HG02571 (cell line): ENCODE measurements at regions not wholly inside any gene's neighbourhood (a gene's known extent, or its start where the extent isn't known, plus 50 kb on each side); places are given as distances from the start of the nearest gene placed in this dataset.

Source experiments
- ATAC-seq: cut with Tn5 transposase; IDR thresholded peaks from one replicate; pipeline ENCODE4 v1.9.1; 2021; ENCODE audit warnings: mild to moderate bottlenecking, moderate library complexity; ENCODE audit not compliant: unreplicated experiment

DNA sequence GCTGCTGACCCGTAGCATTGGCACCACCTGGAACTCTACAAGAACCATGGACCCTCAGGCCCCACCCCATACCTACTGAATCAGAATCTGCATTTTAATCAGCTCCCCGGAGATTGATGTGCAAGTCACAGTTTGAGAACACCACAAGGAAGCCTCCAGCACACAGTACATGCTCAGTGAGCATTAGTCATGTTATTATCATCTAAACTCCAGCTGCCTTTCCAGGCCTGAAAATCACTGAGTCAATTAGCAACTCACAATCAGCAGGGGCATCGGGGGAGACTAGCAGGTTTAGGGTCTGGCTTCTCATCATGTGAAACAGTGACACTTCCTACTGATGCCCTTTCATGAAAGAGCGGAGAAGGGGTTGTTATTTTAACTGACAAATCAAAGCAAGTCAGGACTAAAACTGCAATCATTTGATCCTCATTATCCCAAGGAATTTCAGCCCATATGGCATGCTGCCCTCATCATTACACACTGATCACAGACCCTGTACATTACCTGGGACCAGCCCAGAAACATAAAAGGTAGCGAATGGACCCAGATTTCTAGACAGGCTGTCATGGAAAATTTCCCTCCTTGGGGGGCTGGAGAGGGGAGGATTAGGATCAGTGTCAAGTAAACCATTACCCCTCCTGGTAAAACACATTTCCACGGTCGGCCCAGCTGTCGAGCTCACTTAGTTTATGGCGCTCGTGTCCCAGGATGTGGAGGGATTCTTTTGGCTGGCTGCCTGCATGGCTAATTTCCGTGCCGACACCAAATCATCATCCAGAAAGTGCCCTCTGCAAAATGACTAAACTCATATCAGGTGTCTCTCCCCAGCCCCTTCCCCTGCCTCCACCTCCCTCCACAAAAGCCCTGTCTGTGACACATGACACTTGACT, 122.8 kb downstream of the PRLHR start:
- no peak for ATAC-seq

DNA sequence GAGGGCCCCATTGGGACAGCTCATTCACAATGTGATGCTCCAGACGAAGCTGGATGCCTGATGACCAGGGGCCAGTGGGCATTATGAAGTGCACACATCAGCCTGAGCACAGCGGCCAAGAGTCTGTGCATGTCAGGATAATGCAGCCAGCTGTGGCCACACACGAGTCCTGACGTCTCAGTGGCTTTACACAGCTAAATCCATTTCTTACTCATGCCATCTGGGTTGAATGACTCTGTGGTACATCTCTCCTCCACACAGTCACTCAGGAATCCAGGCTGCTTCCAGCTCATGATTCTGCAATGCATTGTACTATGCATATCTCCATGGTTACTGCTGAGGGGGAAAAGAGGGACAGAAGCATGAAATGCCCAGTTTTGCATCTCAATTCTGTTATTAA, 123.6 kb downstream of the PRLHR start:
- ATAC-seq: no peak

DNA sequence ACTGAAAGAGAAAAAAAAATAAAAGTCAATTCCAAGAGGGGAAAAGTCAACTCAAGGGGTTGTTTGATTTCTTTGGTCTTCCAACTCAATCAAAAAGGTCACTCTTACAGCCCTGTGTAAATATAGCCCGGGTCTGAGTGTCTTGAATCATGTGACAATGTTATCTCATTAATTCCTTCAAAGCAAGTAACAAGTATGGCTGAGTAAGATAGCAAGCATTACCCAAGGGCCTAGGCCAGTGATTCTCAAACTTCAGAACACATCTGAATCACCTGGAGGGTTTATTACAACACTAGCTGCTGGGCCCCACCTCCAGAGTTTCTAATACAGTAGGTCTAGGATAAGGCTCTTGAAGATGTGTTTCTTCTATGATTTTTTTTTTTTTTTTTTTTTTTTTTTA, 125.0 kb downstream of the PRLHR start:
- no peak for ATAC-seq

DNA sequence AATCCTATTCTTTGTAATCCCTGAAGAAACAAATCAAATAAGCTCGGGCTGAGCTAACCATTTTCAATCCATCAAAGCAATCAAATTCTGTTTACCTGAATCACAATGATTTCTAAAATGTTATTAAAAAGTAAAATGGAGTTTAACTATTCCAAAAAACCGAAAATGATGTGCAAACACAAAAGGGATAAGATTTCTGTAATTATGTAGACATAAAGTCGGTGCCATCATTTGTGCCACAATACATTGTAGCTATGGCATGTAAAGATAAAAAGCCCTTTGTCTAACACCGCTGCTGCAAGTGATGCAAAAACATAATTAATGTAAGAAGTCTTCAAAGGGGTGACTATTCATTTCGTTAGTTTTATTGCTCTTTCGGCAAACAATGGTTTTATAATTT, 125.1 kb upstream of the FAM204A start:
- ATAC-seq: no peak

DNA sequence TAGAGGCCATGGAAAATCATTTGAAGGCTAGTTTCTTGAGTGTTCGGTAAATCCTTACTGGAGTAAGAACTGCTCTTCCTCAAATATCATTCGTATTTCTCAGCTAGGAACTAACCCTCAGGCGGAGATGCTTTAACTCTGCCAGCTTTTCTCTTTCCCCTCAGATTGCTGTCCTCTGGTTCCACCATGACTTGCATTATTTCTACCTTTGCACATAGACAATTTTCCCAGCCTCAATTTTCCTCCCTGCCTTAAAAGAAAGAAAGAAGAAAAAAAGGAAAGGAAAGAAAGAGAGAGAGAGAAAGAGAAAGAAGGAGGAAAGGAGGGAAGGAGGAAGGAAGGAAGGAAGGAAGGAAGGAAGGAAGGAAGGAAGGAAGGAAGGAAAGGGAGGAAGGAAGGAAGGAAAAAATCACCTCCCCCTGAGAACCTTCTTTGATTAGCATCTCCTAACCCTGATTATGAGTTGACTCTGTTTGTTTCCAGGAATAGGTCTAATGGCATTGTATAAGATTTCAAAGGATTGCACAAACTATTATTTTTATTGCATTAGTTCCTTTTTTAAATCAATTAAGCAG, 123.3 kb upstream of the FAM204A start:
- ATAC-seq: no peak

DNA sequence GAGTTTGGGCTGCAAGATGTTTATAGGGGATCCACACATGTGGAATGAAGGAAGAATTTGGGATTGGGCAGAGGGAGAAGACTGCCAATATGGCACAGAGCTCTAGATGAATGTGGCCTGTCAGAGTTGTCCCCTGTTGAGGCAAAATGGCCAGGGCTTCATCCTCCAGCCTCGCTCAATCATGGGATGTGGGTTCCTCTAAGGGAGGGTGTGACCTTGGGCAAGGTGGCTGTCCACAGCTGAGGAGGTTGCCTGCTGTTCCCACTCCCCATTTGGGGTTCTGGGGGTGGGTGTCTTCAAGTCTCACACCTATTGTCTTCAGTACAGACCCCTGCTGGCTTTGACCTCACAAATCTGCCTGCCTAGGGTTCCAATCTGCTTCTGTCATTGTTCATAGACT, 121.6 kb upstream of the FAM204A start:
- no peak for ATAC-seq

DNA sequence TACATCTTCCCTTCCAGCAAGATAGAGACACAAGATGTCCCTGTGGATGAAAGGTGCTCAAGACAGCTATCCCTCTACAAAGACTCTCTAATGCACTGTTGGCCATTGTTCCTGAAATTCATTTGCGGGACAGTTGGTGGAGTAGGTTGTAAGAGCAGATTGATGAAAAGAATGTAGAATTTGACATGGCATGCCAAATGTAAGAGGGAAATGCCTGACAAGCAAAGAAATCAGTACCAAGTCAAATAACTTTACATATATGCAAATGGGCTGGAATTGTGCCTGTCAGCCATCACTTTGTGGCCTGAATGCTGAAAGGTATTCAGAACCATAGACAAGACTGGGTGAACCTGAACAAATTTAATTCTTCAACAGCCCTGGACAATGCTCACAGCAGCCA, 120.3 kb upstream of the FAM204A start:
- no peak for ATAC-seq

DNA sequence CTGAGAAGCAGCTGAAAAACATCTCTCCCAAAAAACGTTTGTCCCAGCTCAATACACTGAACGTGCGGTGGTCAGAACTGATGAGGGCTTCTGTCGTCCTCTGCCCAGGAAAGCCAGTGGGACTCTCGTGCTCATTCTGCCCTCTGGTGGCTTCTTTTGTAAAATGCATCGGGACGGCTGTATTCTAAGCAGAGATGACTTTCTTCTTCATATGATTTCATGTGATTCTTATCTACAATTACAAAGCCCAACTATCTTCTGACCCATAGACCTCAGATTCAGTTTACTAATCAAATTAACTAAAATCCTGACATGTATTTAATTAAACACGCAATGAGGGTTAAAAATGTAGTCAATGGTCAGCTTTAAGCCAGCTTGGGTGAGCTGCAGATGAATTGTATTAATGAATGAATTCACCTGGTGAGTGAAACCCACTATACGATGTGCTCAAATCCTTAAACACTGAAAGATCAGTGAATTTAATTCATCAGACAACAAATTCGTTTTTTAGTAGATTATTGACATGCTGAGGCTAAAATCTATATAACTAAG, 117.6 kb upstream of the FAM204A start:
- no peak for ATAC-seq

DNA sequence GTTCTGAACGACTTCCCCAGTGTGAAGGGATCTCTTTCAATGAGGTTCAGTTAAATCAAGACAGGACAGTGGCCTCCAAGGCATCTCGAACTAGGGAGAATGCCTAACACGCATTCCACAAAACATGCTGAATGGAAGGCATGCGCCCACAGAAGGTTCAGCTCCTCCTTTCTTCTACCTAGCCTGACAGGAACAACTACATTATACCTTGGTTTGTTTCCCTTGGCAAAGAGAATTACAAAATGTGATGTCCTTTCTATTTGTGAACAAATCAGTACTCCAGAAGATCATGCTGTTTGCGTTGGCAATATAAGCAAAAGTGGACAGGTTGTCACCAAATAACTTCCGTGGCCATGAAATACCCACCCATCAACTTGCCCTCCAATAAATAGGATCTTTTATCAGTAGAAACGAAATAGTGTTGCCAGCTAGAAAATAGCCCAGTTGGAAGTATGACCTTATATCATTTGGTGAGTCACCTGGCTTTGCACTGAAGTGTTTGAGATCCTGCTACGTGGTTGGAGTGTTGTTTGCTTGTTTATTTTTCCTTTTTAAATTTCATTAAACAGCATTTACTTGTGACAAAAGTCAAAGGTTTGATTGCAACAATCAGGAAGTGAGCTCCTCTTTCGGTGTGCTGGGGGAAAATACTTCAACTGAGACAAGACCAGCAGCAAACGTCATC, 117.0 kb upstream of the FAM204A start:
- ATAC-seq: no peak

DNA sequence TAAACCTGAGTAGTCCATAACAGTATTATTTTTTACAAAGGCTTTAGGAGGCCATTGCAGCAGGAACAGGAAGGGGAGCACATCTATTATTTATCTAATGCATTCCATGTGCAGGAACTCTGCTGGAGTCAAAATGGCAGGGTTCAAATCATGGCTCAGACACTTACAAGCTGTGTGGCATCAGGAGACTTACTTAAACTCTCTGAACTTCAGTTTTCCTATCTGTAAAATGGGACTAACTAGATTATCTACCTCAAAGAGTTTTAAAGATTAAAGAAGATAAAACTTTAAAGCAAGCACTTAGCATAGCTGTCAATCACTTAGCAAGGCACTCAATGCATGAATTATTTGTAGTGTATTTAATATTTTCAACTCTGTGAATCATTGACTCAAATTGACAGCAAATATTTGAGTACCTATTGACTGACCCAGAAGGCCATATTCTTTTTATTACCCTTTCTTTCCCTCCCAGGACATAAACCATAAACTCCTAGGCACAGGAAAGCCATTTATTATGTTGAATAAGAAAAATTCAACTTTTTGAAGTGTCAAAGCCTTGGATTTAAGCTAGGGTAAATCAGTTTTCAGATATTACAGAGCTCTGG, 115.8 kb upstream of the FAM204A start:
- ATAC-seq: no peak

DNA sequence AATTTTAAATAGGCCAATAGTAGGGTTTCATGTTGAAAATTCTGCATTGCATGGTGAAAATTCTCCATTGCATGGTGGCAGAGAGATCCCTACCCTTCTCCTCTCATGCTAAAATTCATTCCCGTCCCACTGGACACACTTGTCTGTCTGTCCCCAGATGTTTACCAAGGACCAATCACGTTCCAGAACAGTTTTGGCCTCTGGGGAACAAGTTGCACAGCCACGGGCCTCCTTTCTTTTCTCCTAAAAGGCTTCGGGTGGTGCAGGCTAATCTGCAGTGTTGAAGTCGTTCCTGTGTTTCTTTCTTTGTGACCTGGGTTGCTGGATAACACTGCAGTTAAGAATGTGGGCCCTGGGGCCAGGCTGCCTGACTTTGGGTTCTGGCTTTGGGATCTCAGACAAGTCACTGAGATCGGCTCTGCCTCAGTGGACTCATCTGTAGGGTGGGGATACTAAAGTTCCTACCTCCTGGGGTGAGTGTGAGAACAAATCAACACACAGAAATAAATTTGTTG, 113.1 kb upstream of the FAM204A start:
- ATAC-seq: no peak

DNA sequence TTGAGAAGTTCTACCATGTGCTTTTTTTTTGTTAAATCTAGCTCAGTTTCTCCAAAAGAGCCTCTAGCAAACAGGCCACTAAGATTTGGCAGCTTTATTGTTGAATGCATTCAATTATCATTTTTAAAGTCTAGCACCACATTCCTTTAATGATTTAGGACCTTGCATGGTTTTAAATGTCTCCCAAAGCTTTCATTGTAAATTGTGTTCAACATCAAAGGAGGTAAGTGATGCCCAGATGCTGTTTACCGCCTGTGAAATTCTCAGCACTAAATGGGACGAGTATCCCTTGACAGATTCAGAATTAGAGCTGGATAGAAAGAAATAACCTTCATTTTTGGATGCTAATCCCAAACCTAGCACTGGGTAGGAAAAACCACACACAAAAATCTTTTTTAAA, 112.1 kb upstream of the FAM204A start:
- ATAC-seq: no peak

DNA sequence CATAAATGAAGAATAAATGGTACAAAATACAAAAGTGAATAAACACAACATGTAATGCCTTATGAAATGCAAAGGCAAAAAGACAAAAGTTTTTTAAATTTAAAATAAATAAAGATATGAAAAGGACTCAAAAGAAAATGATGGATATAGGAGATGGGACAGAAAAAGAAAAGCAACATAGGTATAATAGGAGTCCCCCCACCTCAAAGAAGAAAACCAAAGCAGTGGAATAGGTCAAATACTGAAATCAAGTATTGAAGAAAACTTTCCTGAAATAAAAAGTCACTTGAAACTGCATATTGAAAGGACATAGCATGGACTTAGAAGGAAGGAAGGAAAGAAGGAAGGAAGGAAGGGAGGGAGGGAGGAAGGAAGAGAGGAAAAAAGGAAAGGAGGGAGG, 110.0 kb upstream of the FAM204A start:
- no peak for ATAC-seq

DNA sequence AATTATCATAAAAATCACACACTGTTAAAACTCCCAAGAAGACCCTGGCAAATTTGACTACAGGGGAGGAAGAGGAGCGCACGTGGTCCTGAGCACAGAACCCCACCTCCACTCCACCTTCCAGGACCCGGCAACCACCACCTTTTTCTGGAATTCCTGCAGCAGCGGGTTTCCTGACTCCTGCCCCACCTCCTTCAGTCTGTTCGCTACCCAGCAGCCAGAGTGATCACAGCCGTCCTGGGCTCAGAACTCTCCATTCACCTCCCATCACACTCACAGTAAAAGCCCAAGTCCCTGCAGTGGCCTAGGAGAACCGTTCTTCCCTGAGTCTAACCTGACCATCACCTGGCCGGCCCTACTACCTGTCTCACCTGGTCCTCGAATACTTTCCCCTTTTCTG, 107.4 kb upstream of the FAM204A start:
- ATAC-seq: no peak

DNA sequence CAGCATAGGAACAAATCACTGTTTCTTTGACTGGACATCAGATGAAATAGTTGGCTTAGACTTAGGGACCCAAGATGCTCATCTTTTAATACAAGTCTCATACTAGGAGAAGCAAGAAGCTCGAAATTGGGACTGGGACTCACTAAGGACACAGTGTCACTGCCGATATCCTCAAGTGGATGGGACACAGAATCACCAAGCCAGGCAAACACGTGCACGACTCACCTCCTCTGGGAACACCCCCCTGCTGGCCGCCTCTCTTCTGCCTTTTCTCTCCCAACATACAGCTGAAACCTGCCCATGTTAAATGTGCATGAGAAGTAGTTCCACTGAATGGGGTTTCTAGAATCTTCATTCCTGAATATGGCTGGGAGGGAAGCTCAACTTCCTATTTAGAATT, 106.6 kb upstream of the FAM204A start:
- ATAC-seq: no peak

DNA sequence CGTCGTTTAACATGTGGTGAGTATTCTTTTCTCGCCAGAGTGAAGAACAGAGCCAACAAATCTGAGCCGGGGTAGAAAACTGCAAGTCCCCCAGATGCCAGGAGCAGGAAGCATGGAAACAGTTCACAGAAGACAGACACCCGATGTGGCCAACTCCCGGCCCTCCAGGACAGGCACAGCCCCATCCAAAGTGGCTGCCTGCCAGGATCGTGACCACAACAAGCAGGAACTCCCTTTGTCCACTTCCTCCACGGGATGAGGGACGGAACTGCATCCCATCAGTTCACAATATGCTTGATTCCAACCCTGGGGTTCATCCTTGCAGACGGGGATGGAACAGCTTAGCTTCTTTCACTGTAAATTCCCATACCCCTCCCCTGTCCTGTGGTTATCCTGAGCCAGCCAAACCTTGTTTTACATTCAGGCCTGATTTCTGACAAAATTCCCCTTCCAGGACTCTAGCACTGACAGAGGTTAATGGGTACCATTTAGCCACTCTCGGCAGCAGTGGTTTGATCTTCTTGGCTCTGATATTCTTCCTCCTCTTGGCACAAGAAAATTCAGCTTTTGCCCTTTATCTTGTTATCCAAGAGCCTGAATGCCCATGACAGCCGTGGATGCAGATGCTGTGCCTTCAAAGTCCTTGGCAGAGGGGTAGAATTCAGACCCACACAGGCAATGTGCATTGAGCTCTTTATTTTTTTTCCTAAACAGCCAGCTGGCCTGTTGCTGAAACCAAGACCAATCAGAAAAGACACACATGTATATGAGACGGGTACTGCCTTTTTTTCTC, 105.5 kb upstream of the FAM204A start:
- no peak for ATAC-seq

DNA sequence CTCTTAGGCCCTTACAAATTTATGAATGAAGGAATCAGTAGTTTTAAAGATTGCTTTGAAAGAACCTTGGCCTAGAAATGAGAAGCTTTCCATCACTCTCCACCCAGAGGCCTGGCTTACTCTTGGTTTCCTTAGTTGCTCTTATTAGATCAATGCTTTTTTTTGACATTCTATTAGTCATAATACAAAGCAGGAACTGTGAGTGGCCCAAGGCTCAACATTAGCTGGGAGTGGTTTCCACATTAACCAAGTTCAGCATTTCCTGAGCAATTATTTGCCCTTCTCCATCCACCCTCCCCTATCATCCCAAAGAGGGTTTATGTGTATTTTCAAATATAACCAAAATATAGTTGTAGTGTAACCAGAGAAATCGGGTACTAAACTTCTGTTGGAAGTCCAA, 103.4 kb upstream of the FAM204A start:
- no peak for ATAC-seq

DNA sequence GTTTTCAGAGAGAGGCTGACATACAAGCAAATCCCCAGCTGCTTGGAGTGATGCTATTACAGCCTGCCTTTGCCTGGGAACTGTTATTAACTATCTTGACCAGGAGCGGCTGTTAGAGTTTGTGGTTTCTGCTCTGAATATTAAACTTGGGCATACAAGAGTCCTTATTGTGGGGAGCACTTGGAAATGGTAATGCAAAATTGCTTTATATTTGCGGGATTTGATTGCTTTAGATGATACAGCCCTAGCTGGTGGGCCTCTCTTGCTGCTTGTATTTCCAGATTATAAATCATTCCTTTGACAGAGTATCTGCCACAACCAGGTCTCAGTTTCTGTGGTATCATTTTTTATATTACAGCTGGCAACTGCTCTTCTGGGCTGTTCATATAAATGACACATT, 101.9 kb upstream of the FAM204A start:
- no peak for ATAC-seq

DNA sequence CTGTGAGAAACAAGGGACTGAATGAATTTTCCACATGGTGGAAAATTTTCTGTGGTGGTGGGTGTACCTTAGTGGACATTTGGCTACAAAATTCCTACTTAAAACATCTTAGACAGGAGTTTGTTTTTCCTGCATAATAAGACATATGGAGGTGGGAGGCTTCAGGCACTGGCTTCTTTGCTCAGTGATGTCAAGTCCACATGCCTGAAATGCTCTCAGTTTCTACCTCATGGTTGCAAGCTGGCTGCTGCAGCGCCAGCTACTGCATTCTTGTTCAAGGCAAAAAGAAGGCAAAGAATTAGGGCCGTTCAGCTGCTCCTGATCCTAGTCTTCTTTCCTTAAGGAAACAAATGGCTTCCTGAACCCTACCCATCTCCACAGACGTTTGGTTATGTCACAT, 99.9 kb upstream of the FAM204A start:
- ATAC-seq: no peak

DNA sequence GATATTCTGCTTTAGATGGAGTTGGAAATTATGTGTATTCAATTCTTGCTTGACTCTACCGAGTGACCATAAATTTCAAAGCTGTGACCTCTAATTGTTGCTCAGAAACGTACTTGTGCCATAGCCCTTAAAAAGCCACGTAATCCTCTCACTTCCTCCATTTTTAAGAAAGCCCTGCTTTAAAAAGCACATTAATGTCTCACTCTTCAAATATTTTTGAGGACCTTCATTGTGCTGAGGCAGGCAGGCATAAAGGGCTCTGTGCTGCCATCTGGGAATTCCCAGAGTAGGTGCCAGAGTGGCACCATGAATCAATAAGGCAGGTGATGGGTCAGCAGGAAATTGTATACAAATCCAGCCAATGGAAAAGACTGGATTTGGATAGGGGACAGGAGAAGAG, 97.7 kb upstream of the FAM204A start:
- no peak for ATAC-seq
